A673 (cell line): ENCODE measurements at regions not wholly inside any gene's neighbourhood (a gene's known extent, or its start where the extent isn't known, plus 50 kb on each side); places are given as distances from the start of the nearest gene placed in this dataset.

Experiments used
- CTCF ChIP-seq: fragments of 300-800, 200-600 bp; sonication (generic); conservative IDR thresholded peaks from 2 replicates; pipeline ENCODE4 v1.5.1; 2017; ENCODE audit warnings: low read depth, mild to moderate bottlenecking, antibody characterized with exemption, low read length, moderate library complexity, mixed read lengths
- EZH2 ChIP-seq: fragments of 200-600 bp; sonication (generic); IDR thresholded peaks from 2 replicates; pipeline ENCODE4 v1.6.1; 2017; ENCODE audit warnings: borderline replicate concordance, low read depth, mild to moderate bottlenecking, mixed read lengths, antibody characterized with exemption, low read length; ENCODE audit not compliant: poor library complexity, severe bottlenecking

DNA sequence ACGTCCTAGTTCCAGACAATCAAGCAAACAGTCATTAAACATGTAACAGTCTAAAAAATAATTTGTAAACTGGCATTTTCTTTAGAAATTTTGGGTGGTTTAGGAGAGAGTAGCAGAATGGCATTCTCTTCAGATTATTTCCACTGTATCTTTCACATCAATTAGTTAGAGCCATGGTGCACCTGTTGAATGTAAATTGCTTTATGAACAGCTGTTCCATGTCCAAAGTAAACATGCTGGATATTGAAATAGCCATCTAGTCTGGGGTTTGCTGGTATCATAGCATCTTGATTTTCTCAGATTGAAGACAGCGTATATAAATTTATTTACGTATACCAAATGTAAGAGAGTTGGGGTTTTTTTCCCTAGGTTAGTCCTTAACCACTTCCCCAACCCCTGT is 143.6 kb downstream of the RCHY1 start:
- TF ChIP-seq CTCF = no peak
- TF ChIP-seq EZH2 = no peak
